A673 (cell line): ENCODE measurements at regions not wholly inside any gene's neighbourhood (a gene's known extent, or its start where the extent isn't known, plus 50 kb on each side); places are given as distances from the start of the nearest gene placed in this dataset.

ENCODE experiments used
- CTCF ChIP-seq: fragments of 300-800, 200-600 bp; sonication (generic); conservative IDR thresholded peaks from 2 replicates; pipeline ENCODE4 v1.5.1; 2017; ENCODE audit warnings: low read depth, mild to moderate bottlenecking, antibody characterized with exemption, low read length, moderate library complexity, mixed read lengths
- EZH2 ChIP-seq: fragments of 200-600 bp; sonication (generic); IDR thresholded peaks from 2 replicates; pipeline ENCODE4 v1.6.1; 2017; ENCODE audit warnings: borderline replicate concordance, low read depth, mild to moderate bottlenecking, mixed read lengths, antibody characterized with exemption, low read length; ENCODE audit not compliant: poor library complexity, severe bottlenecking

GRCh38 chr11:38711110-38711509 lies 2113.1 kb upstream of the RAG2 start:
- TF ChIP-seq CTCF (no peak), EZH2 (no peak)
